HCT116 (cell line): ENCODE measurements at regions not wholly inside any gene's neighbourhood (a gene's known extent, or its start where the extent isn't known, plus 50 kb on each side); places are given as distances from the start of the nearest gene placed in this dataset.

Source experiments
- ATAC-seq: fragments of 200-7000 bp; cut with Tn5 transposase; 2 replicates; pipeline ENCODE4 v1.9.1; 2020; ENCODE audit warnings: mild to moderate bottlenecking, moderate library complexity
- BruUV-seq: library from RNA; stranded (reverse); fragments of 400-500 nt; replicated peaks from 2 replicates; lab custom pipeline; 2021; lab: Mats Ljungman, UMichigan
- CTCF ChIA-PET: fragments of 300-600 bp; sonication (Branson Sonifier 250); formaldehyde crosslinking; loops from one replicate; lab custom pipeline; 2021; ENCODE audit warnings: antibody characterized with exemption; lab: Charles Lee
- POLR2A ChIA-PET: fragments of 300-600, 350-600 bp; sonication (Branson Sonifier 250); formaldehyde crosslinking; loops from one replicate; lab custom pipeline; 2021; ENCODE audit warnings: antibody characterized with exemption; lab: Charles Lee
- RAD21 ChIA-PET, 2 experiments: fragments of 300-600 bp; sonication (Branson Sonifier 250); formaldehyde crosslinking; loops; one replicate each; lab custom pipeline; 2023; ENCODE audit warnings: low total read pairs in 2 of 2; ENCODE audit not compliant: uncharacterized antibody in 2 of 2, unreplicated experiment in 2 of 2, low non-redundant PET in 1 of 2; lab: Charles Lee
- DNase-seq: peaks from one replicate; pipeline ENCODE4 v3.0.0-alpha.2; 2010; ENCODE audit warnings: low read depth, low spot score
- H2AFZ ChIP-seq: fragments of 200-600 bp; shearing (Covaris generic), sonication (generic); 2 replicates; pipeline ENCODE4 v1.6.1; 2017; ENCODE audit warnings: low read depth, mixed run types, mixed read lengths, antibody characterized with exemption, low read length; ENCODE audit not compliant: poor library complexity, severe bottlenecking
- H3K27ac ChIP-seq: 2 replicates; pipeline ENCODE4 v1.5.1; 2012; ENCODE audit warnings: low read depth, low read length
- H3K27me3 ChIP-seq: fragments of 200-600 bp; sonication (generic); 2 replicates; pipeline ENCODE4 v1.6.1; 2016; ENCODE audit warnings: mixed run types, low read length, mixed read lengths; ENCODE audit not compliant: insufficient read depth
- H3K36me3 ChIP-seq, 2 experiments: fragments of 200-500 bp in 1 of 2; fragments of 200-600 bp in 1 of 2; sonication (Bioruptor generic) in 1 of 2; sonication (generic) in 1 of 2; 2 replicates each; pipeline versions ENCODE4 v1.5.1 to v1.6.1; 2014 to 2016; ENCODE audit warnings: low read length in 2 of 2, inconsistent platforms in 1 of 2, mixed read lengths in 1 of 2, mixed run types in 1 of 2; ENCODE audit not compliant: insufficient read depth in 2 of 2, control insufficient read depth in 1 of 2
- H3K4me1 ChIP-seq, 2 experiments: fragments of 200-600 bp in 1 of 2; sonication (generic) in 1 of 2; 2 replicates each; pipeline versions ENCODE4 v1.5.1 to v1.6.1; 2012 to 2017; ENCODE audit warnings: low read length in 2 of 2, inconsistent platforms in 1 of 2, mild to moderate bottlenecking in 1 of 2, mixed read lengths in 1 of 2, mixed run types in 1 of 2, moderate library complexity in 1 of 2; ENCODE audit not compliant: insufficient read depth in 2 of 2, control insufficient read depth in 1 of 2
- H3K4me2 ChIP-seq: fragments of 200-600 bp; sonication (generic); 2 replicates; pipeline ENCODE4 v1.6.1; 2017; ENCODE audit warnings: mixed run types, low read length, mixed read lengths
- H3K4me3 ChIP-seq, 2 experiments: fragments of 200-600 bp in 1 of 2; sonication (generic) in 1 of 2; replicated peaks in 1 of 2; 2 replicates each; pipeline ENCODE4 v1.5.1; 2011 to 2016; ENCODE audit warnings: low read length in 2 of 2, control low read depth in 1 of 2, low read depth in 1 of 2, mild to moderate bottlenecking in 1 of 2, mixed read lengths in 1 of 2, mixed run types in 1 of 2
- H3K79me2 ChIP-seq: fragments of 200-600 bp; sonication (generic); 2 replicates; pipeline ENCODE4 v1.6.1; 2017; ENCODE audit warnings: mild to moderate bottlenecking, mixed run types, low read length, moderate library complexity, mixed read lengths; ENCODE audit not compliant: insufficient read depth
- H3K9ac ChIP-seq: fragments of 200-600 bp; sonication (generic); 2 replicates; pipeline ENCODE4 v1.6.1; 2016; ENCODE audit warnings: low read length, mixed read lengths
- H3K9me2 ChIP-seq: fragments of 200-600 bp; sonication (generic), shearing (Covaris generic); 2 replicates; pipeline ENCODE4 v1.6.1; 2017; ENCODE audit warnings: mixed run types, mild to moderate bottlenecking, moderate library complexity; ENCODE audit not compliant: insufficient read depth
- H3K9me3 ChIP-seq, 2 experiments: fragments of 200-500 bp in 1 of 2; fragments of 200-600 bp in 1 of 2; sonication (Bioruptor generic) in 1 of 2; sonication (generic) in 1 of 2; 2 replicates each; pipeline ENCODE4 v1.6.1; 2014 to 2017; ENCODE audit warnings: low read length in 2 of 2, mixed read lengths in 2 of 2, inconsistent platforms in 1 of 2, low read depth in 1 of 2, mild to moderate bottlenecking in 1 of 2, mixed run types in 1 of 2, moderate library complexity in 1 of 2; ENCODE audit not compliant: control insufficient read depth in 1 of 2, insufficient read depth in 1 of 2
- H4K20me1 ChIP-seq: fragments of 200-600 bp; sonication (generic), shearing (Covaris generic); 2 replicates; pipeline ENCODE4 v1.6.1; 2017; ENCODE audit warnings: mixed run types, mild to moderate bottlenecking, moderate library complexity; ENCODE audit not compliant: insufficient read depth
- CBX3 ChIP-seq: IDR thresholded peaks from 2 replicates; pipeline ENCODE4 v1.6.1; 2012; ENCODE audit warnings: low read depth
- EGR1 ChIP-seq: IDR thresholded peaks from 2 replicates; pipeline ENCODE4 v1.6.1; 2012; ENCODE audit warnings: low read depth
- ELF1 ChIP-seq: IDR thresholded peaks from 2 replicates; pipeline ENCODE4 v1.6.1; 2012; ENCODE audit warnings: low read depth, borderline replicate concordance
- EZH2 ChIP-seq: fragments of 200-600 bp; sonication (generic); IDR thresholded peaks from 2 replicates; pipeline ENCODE4 v1.6.1; 2017; ENCODE audit warnings: antibody characterized with exemption, mixed run types
- EZH2phosphoT487 ChIP-seq: fragments of 200-600 bp; IDR thresholded peaks from 2 replicates; pipeline ENCODE4 v1.6.1; 2018; ENCODE audit warnings: antibody characterized with exemption, borderline replicate concordance
- JUND ChIP-seq: IDR thresholded peaks from 2 replicates; pipeline ENCODE4 v1.6.1; 2012
- POLR2A ChIP-seq: IDR thresholded peaks from 2 replicates; pipeline ENCODE4 v1.7.0; 2011; ENCODE audit warnings: borderline replicate concordance; ENCODE audit not compliant: insufficient read depth, insufficient read length; ENCODE audit errors: extremely low read depth
- POLR2AphosphoS5 ChIP-seq: IDR thresholded peaks from 2 replicates; pipeline ENCODE4 v1.6.1; 2011; ENCODE audit warnings: mild to moderate bottlenecking, low read depth, low read length, moderate library complexity
- SIN3A ChIP-seq: IDR thresholded peaks from 2 replicates; pipeline ENCODE4 v1.6.1; 2012; ENCODE audit warnings: low read depth
- intact Hi-C: fragments of 100-400 bp; cut with micrococcal nuclease; formaldehyde crosslinking; loops from 2 replicates; pipeline ENCODE4 v1.10.0; 2022
- TF ChIP-seq, protein P1 (sequence below): IDR thresholded peaks from 2 replicates; pipeline ENCODE4 v1.6.1; 2011; ENCODE audit warnings: mild to moderate bottlenecking, low read length, moderate library complexity; ENCODE audit not compliant: insufficient replicate concordance; ENCODE audit errors: extremely low read depth
- TF ChIP-seq, protein P2 (sequence below), 3 experiments: fragments of 200-600 bp in 1 of 3; sonication (generic) in 1 of 3; IDR thresholded peaks in 2 of 3; conservative IDR thresholded peaks in 1 of 3; 2 replicates each; pipeline ENCODE4 v1.5.1; 2012 to 2017; ENCODE audit warnings: low read depth in 2 of 3, low read length in 2 of 3, antibody characterized with exemption in 1 of 3, borderline replicate concordance in 1 of 3, control low read depth in 1 of 3, mild to moderate bottlenecking in 1 of 3, mixed read lengths in 1 of 3, mixed run types in 1 of 3, moderate library complexity in 1 of 3; ENCODE audit not compliant: insufficient read depth in 1 of 3
- TF ChIP-seq, protein P3 (sequence below): IDR thresholded peaks from 2 replicates; pipeline ENCODE4 v1.6.1; 2012

DNA sequence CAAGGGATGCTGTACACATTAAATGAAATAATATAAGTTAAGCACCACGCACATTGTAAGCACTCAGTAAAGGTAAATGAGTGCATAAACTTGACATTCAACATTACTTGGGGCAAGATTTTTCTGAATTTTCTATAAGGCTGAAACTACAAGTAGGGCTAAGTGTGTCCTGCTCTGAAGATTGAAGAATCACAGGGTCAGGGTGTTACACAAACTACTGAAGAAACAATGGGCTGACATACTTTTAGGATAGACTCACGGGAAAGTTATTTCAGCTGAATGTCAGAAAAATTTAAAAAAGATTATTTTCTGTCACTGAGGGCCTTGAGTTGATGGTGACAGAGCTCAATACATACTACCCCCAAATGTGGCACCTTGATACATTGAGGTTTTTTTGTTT is 644.2 kb upstream of the PLXNA2 start:
- ATAC-seq = no peak

DNA sequence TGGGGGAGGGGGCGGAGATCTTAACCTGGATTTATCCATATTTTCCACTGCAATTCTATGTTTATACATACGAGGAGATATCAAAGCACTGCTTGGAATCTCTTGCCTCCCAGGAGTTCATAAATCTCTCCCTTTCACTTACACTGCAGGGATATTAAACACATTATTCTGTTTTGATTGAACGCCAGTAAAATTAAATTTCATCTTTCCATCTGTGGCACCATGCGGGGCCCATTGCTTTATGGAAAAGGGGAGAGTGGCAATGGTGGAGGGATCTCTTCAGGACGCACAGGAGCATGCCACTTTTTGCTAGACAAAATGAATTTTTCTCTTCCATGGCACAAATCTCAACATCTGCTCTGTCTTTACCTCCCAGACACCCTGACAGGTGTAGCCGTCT is 648.0 kb upstream of the PLXNA2 start:
- Histone ChIP-seq H3K9ac (no peak overlapping the region), H3K9me3 (no peaks in the 10 kb centered on the region), H2AFZ (no peak overlapping the region), H3K9me2 (no peaks in the 10 kb centered on the region), H3K36me3 (no peaks in the 10 kb centered on the region), H3K4me3 (no peak overlapping the region), H3K4me2 (no peak overlapping the region), H3K27me3 (no peaks in the 10 kb centered on the region), H3K27ac (no peak overlapping the region), H4K20me1 (no peaks in the 10 kb centered on the region; the same call in 1 of the 2 replicates), H3K79me2 (no peaks in the 10 kb centered on the region), H3K4me1 (no peaks in the 10 kb centered on the region)
- ATAC-seq (no peak), DNase-seq (no peak)
- TF ChIP-seq EGR1 (no peak), POLR2A (no peak), SIN3A (no peak), CBX3 (no peak), EZH2 (no peak)
- TF ChIP-seq, protein P1, sequence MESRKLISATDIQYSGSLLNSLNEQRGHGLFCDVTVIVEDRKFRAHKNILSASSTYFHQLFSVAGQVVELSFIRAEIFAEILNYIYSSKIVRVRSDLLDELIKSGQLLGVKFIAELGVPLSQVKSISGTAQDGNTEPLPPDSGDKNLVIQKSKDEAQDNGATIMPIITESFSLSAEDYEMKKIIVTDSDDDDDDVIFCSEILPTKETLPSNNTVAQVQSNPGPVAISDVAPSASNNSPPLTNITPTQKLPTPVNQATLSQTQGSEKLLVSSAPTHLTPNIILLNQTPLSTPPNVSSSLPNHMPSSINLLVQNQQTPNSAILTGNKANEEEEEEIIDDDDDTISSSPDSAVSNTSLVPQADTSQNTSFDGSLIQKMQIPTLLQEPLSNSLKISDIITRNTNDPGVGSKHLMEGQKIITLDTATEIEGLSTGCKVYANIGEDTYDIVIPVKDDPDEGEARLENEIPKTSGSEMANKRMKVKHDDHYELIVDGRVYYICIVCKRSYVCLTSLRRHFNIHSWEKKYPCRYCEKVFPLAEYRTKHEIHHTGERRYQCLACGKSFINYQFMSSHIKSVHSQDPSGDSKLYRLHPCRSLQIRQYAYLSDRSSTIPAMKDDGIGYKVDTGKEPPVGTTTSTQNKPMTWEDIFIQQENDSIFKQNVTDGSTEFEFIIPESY = no peak
- TF ChIP-seq, protein P2, sequence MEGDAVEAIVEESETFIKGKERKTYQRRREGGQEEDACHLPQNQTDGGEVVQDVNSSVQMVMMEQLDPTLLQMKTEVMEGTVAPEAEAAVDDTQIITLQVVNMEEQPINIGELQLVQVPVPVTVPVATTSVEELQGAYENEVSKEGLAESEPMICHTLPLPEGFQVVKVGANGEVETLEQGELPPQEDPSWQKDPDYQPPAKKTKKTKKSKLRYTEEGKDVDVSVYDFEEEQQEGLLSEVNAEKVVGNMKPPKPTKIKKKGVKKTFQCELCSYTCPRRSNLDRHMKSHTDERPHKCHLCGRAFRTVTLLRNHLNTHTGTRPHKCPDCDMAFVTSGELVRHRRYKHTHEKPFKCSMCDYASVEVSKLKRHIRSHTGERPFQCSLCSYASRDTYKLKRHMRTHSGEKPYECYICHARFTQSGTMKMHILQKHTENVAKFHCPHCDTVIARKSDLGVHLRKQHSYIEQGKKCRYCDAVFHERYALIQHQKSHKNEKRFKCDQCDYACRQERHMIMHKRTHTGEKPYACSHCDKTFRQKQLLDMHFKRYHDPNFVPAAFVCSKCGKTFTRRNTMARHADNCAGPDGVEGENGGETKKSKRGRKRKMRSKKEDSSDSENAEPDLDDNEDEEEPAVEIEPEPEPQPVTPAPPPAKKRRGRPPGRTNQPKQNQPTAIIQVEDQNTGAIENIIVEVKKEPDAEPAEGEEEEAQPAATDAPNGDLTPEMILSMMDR (IDR thresholded peaks at IDR 0.05 in 2 of 3, conservative IDR thresholded peaks at IDR 0.05 in 1 of 3; ENCODE audit: borderline replicate concordance in 1 of 3, insufficient read depth in 1 of 3, low read depth in 2 of 3, low read length in 2 of 3) = no peak
- TF ChIP-seq, protein P3, sequence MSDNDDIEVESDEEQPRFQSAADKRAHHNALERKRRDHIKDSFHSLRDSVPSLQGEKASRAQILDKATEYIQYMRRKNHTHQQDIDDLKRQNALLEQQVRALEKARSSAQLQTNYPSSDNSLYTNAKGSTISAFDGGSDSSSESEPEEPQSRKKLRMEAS = no peak
- intact Hi-C loops = no loop called here
- CTCF ChIA-PET = no interaction called here
- RAD21 ChIA-PET = no interaction called here
- no TSS peak for BruUV-seq
- POLR2A ChIA-PET = no interaction called here

More for the DNA sequence above, 644.2 kb upstream of the PLXNA2 start:
- no peaks in the 10 kb centered on the region for H3K27me3 ChIP-seq
- H3K4me2 ChIP-seq = no peak overlapping the region
- ChIA-PET POLR2A (no interaction called here), CTCF (no interaction called here), RAD21 (no interaction called here)
- H3K36me3 ChIP-seq = no peaks in the 10 kb centered on the region
- DNase-seq = no peak
- H3K9me2 ChIP-seq = no peaks in the 10 kb centered on the region
- H3K27ac ChIP-seq = no peak overlapping the region
- H3K4me1 ChIP-seq = no peaks in the 10 kb centered on the region
- no TSS peak for BruUV-seq
- H3K9ac ChIP-seq = no peak overlapping the region
- H4K20me1 ChIP-seq = no peaks in the 10 kb centered on the region
- H3K79me2 ChIP-seq = no peaks in the 10 kb centered on the region
- intact Hi-C loops = no loop called here
- no peak overlapping the region for H3K4me3 ChIP-seq
- H3K9me3 ChIP-seq = no peaks in the 10 kb centered on the region
- no peak for TF ChIP-seq JUND
- no peak for TF ChIP-seq ELF1
- TF ChIP-seq EZH2phosphoT487 = no peak
- TF ChIP-seq EGR1 = no peak
- TF ChIP-seq POLR2AphosphoS5 = no peak
- H2AFZ ChIP-seq = no peak overlapping the region
